Thoracic aorta (tissue), 2 donors: ENCODE measurements at regions not wholly inside any gene's neighbourhood (a gene's known extent, or its start where the extent isn't known, plus 50 kb on each side); places are given as distances from the start of the nearest gene placed in this dataset.

Experiments used
- ATAC-seq: fragments of 150-250 bp; one replicate; pipeline ENCODE4 v1.8.0; 2017; ENCODE audit warnings: low read depth; ENCODE audit not compliant: insufficient number of reproducible peaks, low FRiP score
- DNase-seq: peaks from one replicate; pipeline ENCODE4 v3.0.0-alpha.2; 2020; ENCODE audit warnings: low spot score
- H3K27ac ChIP-seq, 2 donors: fragments of 200-600 bp; sonication (generic); 1 replicate in 1 of 2; 2 replicates in 1 of 2; pipeline ENCODE4 v1.5.1; 2016; ENCODE audit warnings: mild to moderate bottlenecking in 2 of 2, moderate library complexity in 2 of 2
- H3K27me3 ChIP-seq: fragments of 200-600 bp; sonication (generic); replicated peaks from 2 replicates; pipeline ENCODE4 v1.6.0; 2016; ENCODE audit warnings: mild to moderate bottlenecking; ENCODE audit not compliant: insufficient read depth
- H3K36me3 ChIP-seq: fragments of 200-600 bp; sonication (generic); one replicate; pipeline ENCODE4 v1.5.1; 2016
- H3K4me1 ChIP-seq, 2 donors: fragments of 200-600 bp; sonication (generic); 1 replicate in 1 of 2; 2 replicates in 1 of 2; pipeline versions ENCODE4 v1.5.1 to v1.6.0; 2016; ENCODE audit warnings: low read depth in 2 of 2, mild to moderate bottlenecking in 1 of 2; ENCODE audit not compliant: control insufficient read depth in 1 of 2
- H3K4me3 ChIP-seq: fragments of 200-600 bp; sonication (generic); 2 replicates; pipeline ENCODE4 v1.5.1; 2016; ENCODE audit warnings: mild to moderate bottlenecking
- H3K9me3 ChIP-seq: fragments of 200-600 bp; sonication (generic); 2 replicates; pipeline ENCODE4 v1.5.1; 2016
- TF ChIP-seq, protein P1 (sequence below): fragments of 200-600 bp; sonication (generic); IDR thresholded peaks from one replicate; pipeline ENCODE4 v1.5.1; 2019; ENCODE audit warnings: antibody characterized with exemption

DNA sequence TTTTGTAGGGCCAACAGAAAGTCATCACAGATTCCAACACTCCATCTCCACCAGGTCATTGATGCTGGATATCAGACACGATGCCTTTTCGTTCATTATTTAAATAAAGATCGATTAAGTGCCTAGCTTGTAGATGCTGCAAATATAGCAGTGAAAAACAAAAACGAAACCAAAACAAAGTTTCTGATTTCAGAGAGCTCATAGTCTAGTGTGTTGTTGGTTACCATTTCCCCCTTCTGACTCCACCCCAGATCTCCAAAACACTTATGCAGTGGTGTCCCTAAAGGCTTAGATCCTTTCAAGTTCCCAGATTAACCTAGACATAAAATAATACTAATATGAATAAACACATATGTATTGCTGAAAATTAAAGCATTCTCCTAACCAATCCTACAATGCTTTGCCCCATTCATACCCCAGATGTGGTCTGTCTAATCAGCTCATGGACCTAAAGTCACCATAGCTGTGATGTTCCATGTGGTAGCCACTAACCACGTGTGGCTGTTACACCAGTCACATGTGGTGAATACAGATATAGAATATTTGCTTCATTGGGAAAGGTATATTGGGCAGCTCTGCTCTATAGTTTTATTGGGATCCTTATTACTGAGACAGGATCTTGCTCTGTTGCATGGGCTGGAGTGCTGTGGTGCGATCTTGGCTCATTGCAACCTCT is 787.2 kb downstream of the TDRD15 start:
- H3K9me3 ChIP-seq, result no peaks in the 10 kb centered on the region
- DNase-seq (no peak), ATAC-seq (no peak)
- TF ChIP-seq, protein P1, sequence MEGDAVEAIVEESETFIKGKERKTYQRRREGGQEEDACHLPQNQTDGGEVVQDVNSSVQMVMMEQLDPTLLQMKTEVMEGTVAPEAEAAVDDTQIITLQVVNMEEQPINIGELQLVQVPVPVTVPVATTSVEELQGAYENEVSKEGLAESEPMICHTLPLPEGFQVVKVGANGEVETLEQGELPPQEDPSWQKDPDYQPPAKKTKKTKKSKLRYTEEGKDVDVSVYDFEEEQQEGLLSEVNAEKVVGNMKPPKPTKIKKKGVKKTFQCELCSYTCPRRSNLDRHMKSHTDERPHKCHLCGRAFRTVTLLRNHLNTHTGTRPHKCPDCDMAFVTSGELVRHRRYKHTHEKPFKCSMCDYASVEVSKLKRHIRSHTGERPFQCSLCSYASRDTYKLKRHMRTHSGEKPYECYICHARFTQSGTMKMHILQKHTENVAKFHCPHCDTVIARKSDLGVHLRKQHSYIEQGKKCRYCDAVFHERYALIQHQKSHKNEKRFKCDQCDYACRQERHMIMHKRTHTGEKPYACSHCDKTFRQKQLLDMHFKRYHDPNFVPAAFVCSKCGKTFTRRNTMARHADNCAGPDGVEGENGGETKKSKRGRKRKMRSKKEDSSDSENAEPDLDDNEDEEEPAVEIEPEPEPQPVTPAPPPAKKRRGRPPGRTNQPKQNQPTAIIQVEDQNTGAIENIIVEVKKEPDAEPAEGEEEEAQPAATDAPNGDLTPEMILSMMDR, result no peak
- H3K36me3 ChIP-seq, result no peaks in the 10 kb centered on the region
- no peak overlapping the region for H3K4me3 ChIP-seq
- H3K27ac ChIP-seq, result no peak overlapping the region
- H3K4me1 ChIP-seq, result no peaks in the 10 kb centered on the region
- no peaks in the 10 kb centered on the region for H3K27me3 ChIP-seq

DNA sequence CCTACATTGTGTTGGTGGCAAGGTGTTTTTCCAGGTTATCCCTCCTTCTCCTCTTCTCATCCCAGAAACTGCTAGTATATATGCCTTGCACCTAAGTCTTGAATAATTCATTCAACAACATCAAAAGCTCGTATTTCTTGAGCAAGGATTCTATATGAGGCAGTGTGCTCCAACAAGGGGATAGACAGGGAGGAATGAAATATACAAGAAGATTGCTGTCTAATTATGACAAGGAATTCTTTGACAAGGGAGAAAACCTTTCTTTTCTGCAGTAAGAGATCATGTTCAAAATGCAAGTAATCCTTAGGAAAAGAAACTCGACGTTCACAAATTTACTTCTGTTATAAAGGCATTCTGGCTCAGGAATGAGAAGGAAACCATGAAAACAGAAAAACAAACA is 788.6 kb downstream of the TDRD15 start:
- no peaks in the 10 kb centered on the region for H3K9me3 ChIP-seq
- no peaks in the 10 kb centered on the region for H3K27me3 ChIP-seq
- ATAC-seq (no peak), DNase-seq (no peak)
- H3K4me1 ChIP-seq, result no peaks in the 10 kb centered on the region
- TF ChIP-seq, protein P1, result no peak
- no peak overlapping the region for H3K4me3 ChIP-seq
- H3K27ac ChIP-seq, result no peak overlapping the region
- H3K36me3 ChIP-seq, result no peaks in the 10 kb centered on the region

DNA sequence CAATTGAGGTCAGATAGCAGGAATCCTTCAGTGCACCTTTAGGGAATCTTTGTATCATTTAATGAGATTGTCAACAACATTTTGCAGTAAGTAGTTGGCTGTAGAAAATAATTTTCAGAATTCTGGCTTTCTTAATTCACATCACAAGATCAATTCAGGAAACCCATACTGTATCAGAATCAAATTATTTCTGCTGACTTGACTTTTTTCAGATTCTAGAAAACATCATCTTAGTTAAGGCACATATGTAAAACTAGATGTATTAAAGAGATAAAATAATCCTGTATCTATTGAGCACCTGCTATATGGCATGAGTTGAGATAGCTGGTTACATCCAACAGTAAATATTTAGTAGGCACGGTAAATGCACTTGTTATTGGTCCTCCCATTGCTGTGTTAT is 791.4 kb downstream of the TDRD15 start:
- H3K4me3 ChIP-seq, result no peak overlapping the region
- TF ChIP-seq, protein P1, result no peak

DNA sequence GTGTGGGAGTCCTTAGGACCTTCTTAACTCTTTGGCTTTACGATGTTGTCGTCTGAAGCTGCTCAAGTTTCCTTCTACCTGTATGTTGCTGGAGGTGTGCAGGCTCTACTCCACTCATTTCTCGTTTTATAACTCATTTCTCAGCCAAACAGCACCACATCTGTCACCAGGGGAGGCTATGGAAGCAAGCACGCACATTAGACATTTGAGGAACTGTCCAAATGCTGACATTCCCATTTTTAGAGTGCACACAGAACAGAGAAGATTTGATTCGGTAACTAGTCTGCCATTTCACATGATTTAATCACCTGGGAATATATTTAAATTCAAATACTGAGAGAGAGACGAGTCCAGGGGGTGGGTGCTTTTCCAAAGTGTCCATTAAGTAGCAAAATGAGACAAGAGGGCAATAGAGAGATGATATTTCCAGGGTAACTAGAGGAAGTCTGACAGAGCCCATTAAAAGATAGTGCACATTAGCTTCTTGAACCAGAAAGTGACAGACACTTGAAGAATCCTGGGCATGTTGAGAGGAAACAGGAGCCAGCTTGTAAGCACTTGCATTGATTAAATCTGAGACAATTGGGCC is 793.3 kb downstream of the TDRD15 start:
- Histone ChIP-seq H3K27me3 (no peaks in the 10 kb centered on the region), H3K27ac (no peak overlapping the region), H3K4me3 (no peak overlapping the region), H3K36me3 (no peaks in the 10 kb centered on the region), H3K9me3 (no peaks in the 10 kb centered on the region), H3K4me1 (no peaks in the 10 kb centered on the region)
- ATAC-seq (no peak), DNase-seq (no peak)
- TF ChIP-seq, protein P1, result no peak

More for the DNA sequence above, 791.4 kb downstream of the TDRD15 start:
- Histone ChIP-seq H3K9me3 (no peaks in the 10 kb centered on the region), H3K36me3 (no peaks in the 10 kb centered on the region), H3K27ac (no peak overlapping the region), H3K27me3 (no peaks in the 10 kb centered on the region), H3K4me1 (no peaks in the 10 kb centered on the region)
- DNase-seq (no peak), ATAC-seq (no peak)

DNA sequence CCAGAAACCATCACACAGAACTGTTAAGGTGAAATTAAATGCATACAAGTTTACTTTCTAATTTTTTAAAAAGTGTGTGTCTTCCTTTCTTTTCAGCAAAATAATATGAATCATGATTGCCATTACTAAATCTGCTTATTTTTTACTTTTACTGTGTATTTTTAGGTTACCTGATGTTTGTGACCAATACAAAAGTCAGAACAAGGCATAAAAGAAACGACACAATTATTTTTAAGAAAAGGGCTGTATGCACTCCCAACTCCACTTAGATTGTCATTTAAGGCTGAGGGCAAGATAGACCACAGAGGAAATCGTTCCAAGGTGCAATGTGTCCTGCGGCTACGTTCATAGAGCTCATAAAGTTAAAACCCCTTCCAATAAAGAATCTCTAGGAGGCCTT is 797.0 kb downstream of the TDRD15 start:
- no peak for DNase-seq
- H3K4me1 ChIP-seq, result no peaks in the 10 kb centered on the region
- ATAC-seq, result no peak
- no peak overlapping the region for H3K27ac ChIP-seq
- TF ChIP-seq, protein P1, result no peak
- H3K36me3 ChIP-seq, result no peaks in the 10 kb centered on the region
- H3K4me3 ChIP-seq, result no peak overlapping the region
- no peaks in the 10 kb centered on the region for H3K27me3 ChIP-seq
- peaks cover 18% of the 10 kb centered on the region for H3K9me3 ChIP-seq
